ENCODE measurements at regions not wholly inside any gene's neighbourhood (a gene's known extent, or its start where the extent isn't known, plus 50 kb on each side); places are given as distances from the start of the nearest gene placed in this dataset.

- H3K27ac ChIP-seq: peak overlapping the region; percentile 63
- peak; percentile 63 for TF ChIP-seq CTCF (conservative IDR thresholded peaks at IDR 0.05)
Observed at GRCh38 chr4:84401701-84402306, 97.3 kb downstream of the NKX6-1 start.

- H3K27ac ChIP-seq: no peak overlapping the region
- TF ChIP-seq CTCF (conservative IDR thresholded peaks at IDR 0.05): no peak
Observed at GRCh38 chr4:84394386-84394785, 104.7 kb downstream of the NKX6-1 start.

DNA sequence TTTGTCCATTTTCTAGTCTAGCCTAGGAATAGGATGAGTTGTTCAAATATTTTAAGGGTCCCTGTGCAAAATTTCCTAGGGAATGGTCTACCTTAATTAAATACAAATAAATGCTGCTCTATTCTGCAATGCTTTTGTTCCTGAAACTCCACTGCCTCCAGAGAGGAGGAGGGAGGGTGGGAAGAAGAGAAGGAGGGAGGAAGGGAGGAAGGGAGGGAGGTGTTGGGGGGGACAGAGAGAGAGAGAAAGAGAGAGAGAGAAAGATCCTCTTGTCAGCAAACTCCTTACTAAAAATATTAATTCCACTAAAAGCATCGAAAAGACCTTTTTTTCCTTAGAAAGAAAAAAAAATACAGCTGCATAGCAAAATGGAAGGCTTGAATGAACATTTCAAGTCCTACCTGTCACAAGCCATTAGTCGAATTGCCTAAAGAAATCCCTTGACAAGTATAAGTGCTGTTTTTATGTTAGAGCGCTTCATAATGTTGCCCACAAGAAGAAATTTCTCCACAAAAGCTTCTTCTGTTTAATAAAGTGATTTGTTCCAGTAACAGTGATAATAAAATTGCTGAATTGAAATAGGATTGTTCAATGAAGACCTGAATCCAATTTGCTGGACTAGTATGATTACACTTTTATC is 106.0 kb downstream of the NKX6-1 start:
- no peak for TF ChIP-seq CTCF (conservative IDR thresholded peaks at IDR 0.05)
- H3K27ac ChIP-seq: no peak overlapping the region

- no peak overlapping the region for H3K27ac ChIP-seq
- TF ChIP-seq CTCF (conservative IDR thresholded peaks at IDR 0.05): no peak
Observed at GRCh38 chr4:84389406-84389805, 109.7 kb downstream of the NKX6-1 start.

GRCh38 chr4:84385203-84385602 is 113.9 kb downstream of the NKX6-1 start:
- no peak for TF ChIP-seq CTCF (conservative IDR thresholded peaks at IDR 0.05)
- H3K27ac ChIP-seq: peak overlapping the region; percentile 54

DNA sequence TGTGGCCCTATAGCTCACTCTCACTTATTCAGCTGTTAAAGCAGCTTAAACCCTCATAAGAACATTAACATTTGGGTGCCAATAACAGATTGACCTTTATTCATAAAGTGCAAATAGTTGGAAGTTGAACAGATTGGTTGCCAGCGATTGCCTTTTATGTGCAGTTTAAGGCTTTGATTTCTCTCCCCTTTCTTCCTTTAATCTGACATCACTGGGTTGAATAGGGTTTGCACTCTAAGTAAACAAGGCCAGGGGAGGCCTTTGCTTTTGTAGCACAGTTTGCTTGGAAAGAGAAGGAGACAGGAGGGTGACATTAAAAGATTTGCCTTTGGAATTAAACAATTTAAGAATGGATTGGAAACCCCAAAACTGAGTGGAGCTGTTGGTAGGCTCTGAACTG is 114.3 kb downstream of the NKX6-1 start:
- no peak for TF ChIP-seq CTCF (conservative IDR thresholded peaks at IDR 0.05)
- peak overlapping the region; percentile 54 for H3K27ac ChIP-seq

GRCh38 chr4:84381759-84382158 is 117.3 kb downstream of the NKX6-1 start:
- no peak overlapping the region for H3K27ac ChIP-seq
- TF ChIP-seq CTCF (conservative IDR thresholded peaks at IDR 0.05): no peak
